T47D (cell line): ENCODE measurements at regions not wholly inside any gene's neighbourhood (a gene's known extent, or its start where the extent isn't known, plus 50 kb on each side); places are given as distances from the start of the nearest gene placed in this dataset.

Experiments
- DNase-seq, 2 experiments: peaks; one replicate each; pipeline versions ENCODE4 v3.0.0 to v3.0.0-alpha.2; 2011 to 2012; ENCODE audit warnings: low read depth in 1 of 2, low spot score in 1 of 2
- JUND ChIP-seq: IDR thresholded peaks from 2 replicates; pipeline ENCODE4 v1.6.1; 2012; ENCODE audit warnings: low read depth
- in situ Hi-C: cut with HindIII; loops from 2 replicates; pipeline ENCODE4 v1.10.0; 2016; ENCODE audit warnings: low sequenced_read_pairs, low pct_unique_long_range_greater_than_20kb

- TF ChIP-seq JUND = no peak
- DNase-seq = no peak
- in situ Hi-C loops = no loop called here
Measured at GRCh38 chr3:110904520-110904890, 167.1 kb upstream of the NECTIN3 start.

DNA sequence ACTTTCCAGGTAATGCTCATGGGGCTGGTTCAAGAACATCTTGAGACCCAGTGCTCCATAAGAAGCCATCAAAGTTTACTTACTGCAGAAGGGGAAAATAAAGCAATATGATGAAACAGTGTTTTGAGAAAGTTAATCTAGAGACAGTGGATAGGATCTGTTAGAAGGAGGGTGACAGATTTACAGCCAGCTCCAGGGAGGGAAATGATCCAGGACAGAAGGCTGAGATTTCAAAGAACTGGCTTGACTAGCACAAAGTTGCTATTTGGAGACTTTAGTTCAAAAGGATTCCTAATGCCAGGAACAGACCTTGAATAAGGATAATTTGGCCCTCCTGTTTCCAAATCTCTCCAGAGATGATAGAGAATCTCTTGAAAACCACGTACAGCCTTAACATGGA, 166.5 kb upstream of the NECTIN3 start:
- no peak for DNase-seq
- no peak for TF ChIP-seq JUND
- in situ Hi-C loops = no loop called here

DNA sequence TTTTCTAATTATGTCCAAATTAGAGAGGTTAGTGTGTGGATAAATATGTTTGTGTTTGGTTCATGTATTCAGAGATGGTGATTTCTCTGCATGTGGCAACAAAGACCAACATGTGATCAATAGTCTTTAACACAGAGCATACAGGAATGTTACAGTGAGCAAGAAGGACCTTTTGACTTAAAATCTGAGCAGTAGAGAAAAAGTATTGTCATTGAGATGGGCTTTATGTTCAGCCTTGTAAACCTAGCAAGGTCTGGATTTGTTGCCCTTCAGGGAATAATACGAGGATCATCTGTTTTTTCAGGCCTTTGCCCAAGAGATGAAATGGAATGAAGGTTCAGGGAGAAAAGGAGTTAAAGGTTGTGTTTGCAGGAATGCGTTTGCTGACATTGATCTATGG, 161.8 kb upstream of the NECTIN3 start:
- no peak for DNase-seq
- no peak for TF ChIP-seq JUND
- in situ Hi-C loops = no loop called here

DNA sequence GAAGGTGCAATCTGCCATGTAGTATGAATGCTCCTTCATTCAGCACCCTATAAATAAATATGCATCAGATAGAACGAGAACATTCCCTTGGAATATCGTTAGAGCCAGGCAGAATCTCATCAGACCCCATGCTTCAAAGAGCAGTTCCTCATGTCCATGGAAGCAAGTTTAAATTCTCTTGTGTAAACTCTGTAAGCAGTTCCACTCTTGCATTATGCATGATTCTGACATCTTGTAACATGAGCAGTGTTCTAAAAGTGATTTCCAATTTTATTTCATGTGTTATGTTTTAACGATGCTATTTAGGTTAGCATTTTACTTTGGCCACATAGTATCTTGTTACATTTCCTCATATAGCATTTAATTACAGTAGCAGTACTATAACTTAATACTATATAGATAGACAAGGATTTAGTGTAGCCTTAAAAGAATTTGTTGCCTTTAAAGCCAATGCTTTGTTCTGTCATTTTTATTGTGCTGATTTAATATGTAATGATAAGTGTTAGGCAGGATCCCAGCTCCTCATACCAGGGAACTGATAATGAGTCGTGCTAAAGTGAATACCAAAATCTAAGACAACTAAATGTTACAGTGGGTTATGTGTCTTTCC, 161.2 kb upstream of the NECTIN3 start:
- in situ Hi-C loops = no loop called here
- DNase-seq = no peak
- TF ChIP-seq JUND = no peak

DNA sequence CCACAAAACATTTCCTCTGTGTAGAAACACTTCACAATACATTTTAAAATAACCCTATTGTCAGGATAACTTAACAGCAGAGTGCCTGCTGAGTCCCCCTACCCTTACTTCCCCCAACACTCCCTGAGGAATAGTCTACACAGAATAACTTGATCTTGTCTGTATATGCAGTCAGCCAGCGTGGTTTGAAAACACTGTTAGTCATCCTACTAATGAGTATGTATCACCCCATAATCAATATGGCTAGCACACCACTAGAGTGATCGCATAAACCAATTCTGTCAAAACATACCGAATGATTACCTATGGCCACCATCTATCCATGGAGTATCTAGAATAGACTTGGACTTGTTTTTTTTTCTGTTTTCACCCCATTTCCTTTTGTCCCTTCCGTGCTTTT, 152.7 kb upstream of the NECTIN3 start:
- DNase-seq = no peak
- no peak for TF ChIP-seq JUND
- in situ Hi-C loops = no loop called here

- TF ChIP-seq JUND = no peak
- in situ Hi-C loops = no loop called here
- DNase-seq = no peak
Measured at GRCh38 chr3:110925798-110926197, 145.8 kb upstream of the NECTIN3 start.

DNA sequence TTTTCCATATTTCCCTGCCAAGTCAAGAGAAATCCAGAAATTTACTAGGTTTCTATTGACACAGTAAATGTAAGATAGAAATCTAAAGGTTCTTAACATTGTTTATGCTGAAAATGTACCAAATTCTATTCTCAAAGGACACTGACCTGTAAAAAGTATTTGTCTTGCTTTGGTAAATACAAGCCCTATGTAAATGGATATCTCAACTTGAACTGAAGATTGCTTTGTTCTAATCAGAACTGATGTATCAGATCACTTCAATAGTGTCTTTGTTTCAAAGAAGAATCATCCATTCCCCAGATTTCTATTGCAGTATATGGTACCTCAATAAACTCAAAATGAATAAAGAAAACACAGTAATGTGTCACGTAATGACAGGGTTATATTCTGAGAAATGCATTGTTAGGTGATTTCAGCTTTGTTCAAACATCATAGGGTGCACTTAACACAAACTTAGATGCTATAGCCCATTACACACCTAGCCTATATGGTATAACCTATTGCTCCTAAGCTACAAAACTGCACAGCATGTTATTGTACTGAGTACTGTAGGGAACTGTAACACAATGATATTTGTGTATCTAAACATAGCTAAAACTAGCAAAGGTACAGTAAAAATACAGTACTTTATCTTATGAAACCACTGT, 143.5 kb upstream of the NECTIN3 start:
- in situ Hi-C loops = no loop called here
- DNase-seq = no peak
- TF ChIP-seq JUND = no peak

DNA sequence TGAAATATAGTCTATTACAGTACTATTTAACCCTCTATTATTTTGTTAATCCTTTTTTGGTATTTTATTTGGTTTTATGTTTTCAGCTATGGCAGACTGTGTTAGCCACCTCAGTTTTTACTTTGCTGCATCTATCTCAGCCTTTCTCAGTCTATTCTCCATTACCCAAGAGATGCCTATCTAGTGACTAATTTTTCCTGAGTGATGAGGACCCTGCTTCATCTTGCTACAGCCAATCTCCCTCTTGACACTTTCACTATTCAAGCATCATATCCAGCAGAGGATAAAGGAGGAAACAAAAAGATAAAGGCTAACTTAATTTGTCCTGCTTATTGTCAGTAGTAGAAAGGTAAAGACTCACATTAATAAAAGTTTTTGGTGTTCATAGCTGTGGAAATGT, 141.8 kb upstream of the NECTIN3 start:
- no peak for DNase-seq
- in situ Hi-C loops = no loop called here
- no peak for TF ChIP-seq JUND

GRCh38 chr3:110932567-110932966, 139.0 kb upstream of the NECTIN3 start:
- in situ Hi-C loops = no loop called here
- no peak for TF ChIP-seq JUND
- no peak for DNase-seq

DNA sequence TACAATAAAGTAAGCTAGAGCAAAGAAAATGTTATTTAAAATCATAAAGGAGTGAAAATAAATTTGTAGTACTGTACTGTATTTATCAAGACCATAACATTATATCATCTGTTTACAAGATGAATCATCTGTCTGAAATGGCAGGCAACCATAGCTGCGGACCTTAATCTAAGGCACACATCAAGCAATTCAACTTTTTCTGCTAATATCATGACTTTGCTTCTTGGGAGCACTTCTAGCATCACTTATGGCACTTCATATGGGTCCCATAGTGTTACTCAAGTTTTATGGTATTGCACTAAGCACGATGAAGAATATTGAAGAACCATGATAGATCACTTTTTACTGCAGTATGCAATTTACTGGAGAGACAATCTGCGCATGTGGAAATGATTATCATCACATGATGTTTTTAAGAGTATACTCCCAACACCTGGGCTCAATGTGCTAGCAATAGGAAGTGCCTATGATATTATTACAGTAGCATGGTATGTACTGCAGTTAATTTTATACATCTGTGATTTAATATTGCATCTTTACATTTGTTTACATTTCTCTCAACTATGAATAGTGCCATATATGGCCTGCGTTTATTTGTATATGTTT, 137.7 kb upstream of the NECTIN3 start:
- TF ChIP-seq JUND = no peak
- no peak for DNase-seq
- in situ Hi-C loops = no loop called here

- in situ Hi-C loops = no loop called here
- TF ChIP-seq JUND = no peak
- DNase-seq = no peak
Measured at GRCh38 chr3:110938629-110939028, 133.0 kb upstream of the NECTIN3 start.

GRCh38 chr3:110940055-110940454, 131.6 kb upstream of the NECTIN3 start:
- DNase-seq = no peak
- in situ Hi-C loops = no loop called here
- no peak for TF ChIP-seq JUND

GRCh38 chr3:110944782-110945181, 126.8 kb upstream of the NECTIN3 start:
- TF ChIP-seq JUND = no peak
- in situ Hi-C loops = no loop called here
- DNase-seq = no peak
